GM12865 (cell line): ENCODE measurements at regions not wholly inside any gene's neighbourhood (a gene's known extent, or its start where the extent isn't known, plus 50 kb on each side); places are given as distances from the start of the nearest gene placed in this dataset.

Source experiments
- DNase-seq: peaks from one replicate; pipeline ENCODE4 v3.0.0; 2010; ENCODE audit warnings: low read depth
- H3K4me3 ChIP-seq: 2 replicates; pipeline ENCODE4 v1.5.1; 2011; ENCODE audit warnings: mild to moderate bottlenecking, low read depth, low read length, control low read depth
- TF ChIP-seq, protein P1 (sequence below): IDR thresholded peaks from 2 replicates; pipeline ENCODE4 v1.5.1; 2011; ENCODE audit warnings: low read length, control low read depth, low read depth, inconsistent platforms; ENCODE audit not compliant: insufficient read depth; ENCODE audit errors: missing control alignments

DNA sequence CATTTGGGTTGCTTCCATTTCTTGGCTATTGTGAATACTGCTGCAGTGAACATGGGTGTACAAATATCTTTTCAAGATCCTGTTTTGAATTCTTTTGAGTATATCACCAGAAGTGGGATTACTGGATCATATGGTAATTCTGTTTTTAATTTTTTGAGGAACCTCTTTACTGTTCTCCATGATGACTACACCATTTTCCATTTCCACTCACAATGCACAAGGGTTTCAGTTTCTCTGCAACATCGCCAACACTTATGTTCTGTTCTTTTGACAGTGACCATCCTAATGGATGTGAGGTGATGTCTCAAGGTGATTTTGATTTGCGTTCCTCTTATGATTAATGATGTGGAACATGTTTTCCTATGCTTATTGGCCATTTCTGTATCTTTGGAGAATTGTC is 214.4 kb upstream of the ZFP64 start:
- no peak for DNase-seq
- TF ChIP-seq, protein P1, sequence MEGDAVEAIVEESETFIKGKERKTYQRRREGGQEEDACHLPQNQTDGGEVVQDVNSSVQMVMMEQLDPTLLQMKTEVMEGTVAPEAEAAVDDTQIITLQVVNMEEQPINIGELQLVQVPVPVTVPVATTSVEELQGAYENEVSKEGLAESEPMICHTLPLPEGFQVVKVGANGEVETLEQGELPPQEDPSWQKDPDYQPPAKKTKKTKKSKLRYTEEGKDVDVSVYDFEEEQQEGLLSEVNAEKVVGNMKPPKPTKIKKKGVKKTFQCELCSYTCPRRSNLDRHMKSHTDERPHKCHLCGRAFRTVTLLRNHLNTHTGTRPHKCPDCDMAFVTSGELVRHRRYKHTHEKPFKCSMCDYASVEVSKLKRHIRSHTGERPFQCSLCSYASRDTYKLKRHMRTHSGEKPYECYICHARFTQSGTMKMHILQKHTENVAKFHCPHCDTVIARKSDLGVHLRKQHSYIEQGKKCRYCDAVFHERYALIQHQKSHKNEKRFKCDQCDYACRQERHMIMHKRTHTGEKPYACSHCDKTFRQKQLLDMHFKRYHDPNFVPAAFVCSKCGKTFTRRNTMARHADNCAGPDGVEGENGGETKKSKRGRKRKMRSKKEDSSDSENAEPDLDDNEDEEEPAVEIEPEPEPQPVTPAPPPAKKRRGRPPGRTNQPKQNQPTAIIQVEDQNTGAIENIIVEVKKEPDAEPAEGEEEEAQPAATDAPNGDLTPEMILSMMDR = no peak
- no peak overlapping the region for H3K4me3 ChIP-seq

DNA sequence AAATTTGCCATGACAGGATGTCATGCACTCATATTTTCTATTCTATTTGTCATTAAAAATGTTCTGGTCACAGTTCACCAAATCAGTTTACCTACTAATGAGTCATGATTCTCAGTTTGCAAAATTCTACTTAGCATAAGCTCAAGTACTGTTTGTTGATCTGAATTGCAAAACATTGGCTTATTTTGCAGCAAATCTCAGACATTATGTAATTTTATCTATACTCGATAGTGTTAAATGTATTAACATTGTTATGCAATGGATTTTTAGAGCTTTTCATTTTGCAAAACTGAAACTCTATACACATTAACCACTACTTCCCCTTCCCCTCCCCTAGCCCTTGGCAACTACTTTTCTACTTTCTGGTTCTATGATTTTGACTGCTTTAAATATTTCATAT is 213.8 kb upstream of the ZFP64 start:
- TF ChIP-seq, protein P1 = no peak
- no peak for DNase-seq

DNA sequence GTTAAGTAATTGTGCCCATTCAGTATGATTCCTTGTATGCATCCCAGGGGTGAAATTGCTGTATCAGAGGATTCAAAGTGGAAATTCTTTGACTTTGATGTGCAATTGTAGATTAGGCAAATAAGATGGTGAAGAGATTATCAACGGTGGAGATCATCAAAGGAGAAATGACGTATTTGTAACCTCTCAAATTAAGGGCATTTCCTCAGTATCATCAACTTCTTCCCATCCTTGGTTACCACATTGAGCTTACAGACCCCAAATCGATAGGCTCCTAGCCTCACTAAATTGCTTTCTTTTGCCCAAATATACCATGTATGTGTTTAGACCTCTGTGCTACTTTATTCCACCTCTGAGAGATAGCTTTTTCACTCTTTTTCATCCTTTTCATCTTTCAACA is 213.1 kb upstream of the ZFP64 start:
- H3K4me3 ChIP-seq = no peak overlapping the region
- TF ChIP-seq, protein P1 = no peak
- no peak for DNase-seq

More for the DNA sequence above, 213.8 kb upstream of the ZFP64 start:
- no peak overlapping the region for H3K4me3 ChIP-seq

DNA sequence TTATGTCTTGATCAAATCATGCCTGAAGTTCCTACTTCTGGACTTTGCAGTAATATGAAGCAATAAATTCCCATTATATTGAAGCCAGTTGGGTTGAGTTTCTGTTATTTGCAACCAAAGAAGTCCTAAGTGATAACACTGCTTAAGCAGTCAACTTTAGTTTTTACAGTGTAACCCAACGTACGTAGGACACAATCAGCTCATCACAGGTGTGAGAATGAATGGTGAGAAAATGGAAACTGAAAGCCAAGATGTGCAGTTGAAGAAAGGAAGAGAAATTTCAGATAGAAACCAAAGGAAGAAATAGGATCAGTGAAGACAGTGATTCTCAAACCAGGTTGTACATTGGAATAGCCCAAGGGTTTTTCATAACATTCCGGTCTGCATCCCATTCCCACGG is 211.4 kb upstream of the ZFP64 start:
- H3K4me3 ChIP-seq = no peak overlapping the region
- TF ChIP-seq, protein P1 = no peak
- no peak for DNase-seq

DNA sequence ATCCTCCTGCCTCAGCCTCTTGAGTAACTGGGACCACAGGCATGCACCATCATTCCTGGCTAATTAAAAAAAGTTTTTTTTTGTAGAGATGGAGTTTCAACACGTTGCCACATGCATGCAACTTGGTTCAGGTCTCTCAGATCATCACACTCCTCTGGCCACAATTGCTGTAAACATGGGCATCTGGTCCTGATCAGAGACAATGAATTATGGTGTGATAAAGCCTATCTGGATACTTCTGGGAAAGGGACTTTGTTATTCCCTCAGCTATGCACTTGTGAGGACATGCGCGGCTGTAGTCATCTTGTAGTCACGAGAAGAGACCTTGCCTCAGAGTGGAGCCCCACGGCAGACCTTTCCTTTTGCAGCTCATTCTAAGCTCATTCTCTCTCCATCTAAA is 210.9 kb upstream of the ZFP64 start:
- no peak overlapping the region for H3K4me3 ChIP-seq
- no peak for DNase-seq
- TF ChIP-seq, protein P1 = no peak

DNA sequence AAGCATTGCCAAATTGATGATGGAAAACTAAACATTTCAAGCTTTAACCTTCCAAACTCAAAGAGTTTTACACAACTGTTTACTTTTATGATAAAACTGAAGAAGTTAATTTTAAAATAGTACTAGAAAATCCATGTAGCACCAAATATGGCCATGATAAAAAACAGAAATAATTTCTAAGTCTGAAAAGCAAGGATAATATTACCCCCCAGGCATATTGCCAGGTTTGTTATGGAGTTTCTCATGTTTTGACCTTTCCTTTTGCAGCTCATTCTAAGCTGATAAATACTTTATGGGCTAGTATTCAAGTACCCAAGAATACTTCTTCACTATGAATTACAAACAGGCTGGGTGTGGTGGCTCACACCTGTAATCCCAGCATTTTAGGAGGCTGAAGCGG is 209.9 kb upstream of the ZFP64 start:
- TF ChIP-seq, protein P1 = no peak
- H3K4me3 ChIP-seq = no peak overlapping the region
- no peak for DNase-seq

DNA sequence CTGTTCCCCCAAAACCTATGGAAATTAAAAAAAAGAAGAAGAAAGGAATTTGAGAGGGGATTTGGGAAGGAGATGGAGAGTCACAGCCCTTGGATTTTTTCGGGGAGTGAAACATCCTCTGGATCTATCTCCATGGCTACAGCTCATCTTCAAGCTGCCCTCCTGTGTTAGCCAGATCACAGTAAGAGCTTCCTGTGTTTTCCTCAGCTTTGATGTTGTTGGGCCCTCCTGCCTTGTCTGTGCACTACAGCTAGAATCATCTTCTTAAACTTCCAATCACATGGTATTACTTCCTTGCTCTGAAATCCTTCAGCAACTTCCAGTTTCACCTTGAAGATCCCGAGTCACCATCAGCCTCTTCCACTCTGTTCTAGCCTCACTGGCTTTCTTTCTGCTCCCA is 207.8 kb upstream of the ZFP64 start:
- H3K4me3 ChIP-seq = no peak overlapping the region
- no peak for DNase-seq
- TF ChIP-seq, protein P1 = no peak
